Skeletal muscle cell (primary cell): ENCODE measurements at regions not wholly inside any gene's neighbourhood (a gene's known extent, or its start where the extent isn't known, plus 50 kb on each side); places are given as distances from the start of the nearest gene placed in this dataset.

Experiments
- DNase-seq: peaks from one replicate; pipeline ENCODE4 v3.0.0-alpha.2; 2010; ENCODE audit warnings: low read depth
- H3K4me3 ChIP-seq: 2 replicates; pipeline ENCODE4 v1.5.1; 2011; ENCODE audit warnings: low read depth, mild to moderate bottlenecking, control low read depth, low read length, moderate library complexity

DNA sequence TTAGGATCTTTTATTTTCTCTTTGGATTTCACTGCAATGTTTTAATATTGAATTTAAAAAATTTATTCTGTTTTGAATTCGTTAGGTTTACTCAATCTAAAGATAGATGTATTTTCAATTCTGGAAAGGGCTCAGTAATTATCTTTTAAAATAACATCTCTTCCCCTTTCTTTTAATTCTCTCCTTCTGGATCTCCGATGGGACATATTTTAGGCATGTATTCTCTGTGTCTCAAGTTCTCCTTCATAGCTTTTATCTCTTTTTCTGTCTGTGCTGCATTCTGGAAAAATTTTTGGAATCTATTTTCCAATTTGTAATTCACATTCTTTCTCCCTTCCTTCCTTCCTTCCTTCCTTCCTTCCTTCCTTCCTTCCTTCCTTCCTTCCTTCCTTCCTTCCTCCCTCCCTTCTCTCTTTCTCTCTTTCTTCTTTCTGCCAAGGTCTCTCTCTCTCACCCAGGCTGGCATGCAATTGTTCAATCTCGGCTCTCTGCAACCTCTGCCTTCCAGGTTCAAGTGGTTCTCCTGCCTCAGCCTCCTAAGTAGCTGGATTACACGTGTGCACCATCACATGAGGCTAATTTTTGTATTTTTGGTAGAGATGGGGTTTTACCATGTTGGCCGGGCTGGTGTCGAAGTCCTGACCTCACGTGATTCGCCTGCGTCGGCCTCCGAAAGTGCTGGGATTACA, 98.5 kb upstream of the CTTNBP2 start:
- H3K4me3 ChIP-seq, result no peak overlapping the region
- DNase-seq, result no peak

DNA sequence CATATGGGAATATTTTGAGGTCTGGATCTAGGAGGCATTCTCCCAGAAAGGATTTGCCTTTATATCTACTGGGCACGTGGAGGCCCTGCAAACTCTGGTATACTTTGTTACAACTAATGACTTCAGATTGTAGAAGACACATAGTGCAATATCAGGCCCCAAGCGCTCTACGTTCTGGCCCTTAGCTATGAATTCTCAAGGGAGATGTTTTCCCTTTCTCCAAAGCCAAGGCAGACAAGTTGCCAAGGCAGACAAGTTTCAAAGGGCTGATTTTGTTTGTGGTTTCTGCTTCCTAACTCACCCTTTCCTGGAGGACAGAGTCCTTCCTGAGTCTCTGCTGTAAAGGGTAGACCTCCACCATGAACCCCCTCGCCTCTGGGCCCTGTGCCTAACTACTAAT, 99.4 kb upstream of the CTTNBP2 start:
- no peak overlapping the region for H3K4me3 ChIP-seq
- DNase-seq, result no peak

DNA sequence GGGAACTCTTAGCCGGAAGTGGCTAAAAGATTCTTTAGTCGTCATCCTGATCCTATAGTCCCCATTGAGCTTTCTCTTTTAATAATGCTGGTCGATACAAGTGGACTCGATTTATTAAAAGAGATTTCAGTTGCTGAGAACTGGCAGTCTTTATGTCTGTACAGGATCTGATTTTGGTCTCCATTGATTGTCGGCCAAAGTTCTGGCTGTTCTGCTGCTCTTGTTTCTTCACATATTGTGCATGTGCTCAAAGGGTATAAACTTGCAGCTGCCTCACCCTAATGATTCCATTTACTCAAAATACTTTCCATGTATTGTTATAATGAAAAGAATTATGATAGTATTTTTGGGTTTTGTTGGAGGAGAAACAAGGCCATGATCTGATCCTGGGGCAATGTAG, 100.7 kb upstream of the CTTNBP2 start:
- H3K4me3 ChIP-seq, result no peak overlapping the region
- DNase-seq, result no peak

DNA sequence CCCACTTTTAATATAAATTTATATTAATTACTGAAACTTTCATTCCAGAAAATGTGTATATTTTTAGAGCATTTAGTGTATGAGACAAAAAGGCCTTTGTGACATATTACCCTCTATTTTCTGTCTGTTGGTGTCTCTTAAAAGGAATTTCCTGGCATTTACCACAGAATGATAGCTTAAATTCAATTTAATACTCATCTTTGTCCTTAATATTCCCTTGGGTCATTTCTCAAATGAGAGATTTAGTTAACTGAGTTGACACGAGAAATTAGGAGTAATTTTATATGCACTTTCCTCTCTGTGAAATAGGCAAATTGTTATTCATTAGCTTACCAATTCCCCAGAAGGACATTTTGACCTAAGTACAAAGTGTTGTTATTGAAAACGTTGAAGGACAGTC, 101.7 kb upstream of the CTTNBP2 start:
- DNase-seq, result no peak

DNA sequence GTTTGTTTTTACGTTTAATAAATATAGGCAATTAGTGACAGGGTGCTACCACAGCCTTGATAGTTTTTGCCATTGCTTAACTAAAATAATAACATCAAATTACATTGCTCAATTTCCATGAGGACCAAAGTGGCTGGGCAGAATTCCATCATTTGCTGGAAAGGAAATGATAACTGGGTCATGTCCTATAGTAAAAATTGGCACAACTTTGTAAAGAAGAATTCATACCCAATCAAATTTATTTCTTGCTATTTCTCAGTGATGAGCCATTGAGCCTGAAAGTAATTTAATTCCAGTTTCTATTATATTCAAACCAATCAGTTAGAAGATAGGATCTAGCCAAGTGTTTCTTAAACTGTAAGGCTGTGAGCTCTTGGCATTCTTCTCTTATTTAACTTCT, 102.2 kb upstream of the CTTNBP2 start:
- no peak overlapping the region for H3K4me3 ChIP-seq
- no peak for DNase-seq

More for the DNA sequence above, 101.7 kb upstream of the CTTNBP2 start:
- H3K4me3 ChIP-seq, result no peak overlapping the region

DNA sequence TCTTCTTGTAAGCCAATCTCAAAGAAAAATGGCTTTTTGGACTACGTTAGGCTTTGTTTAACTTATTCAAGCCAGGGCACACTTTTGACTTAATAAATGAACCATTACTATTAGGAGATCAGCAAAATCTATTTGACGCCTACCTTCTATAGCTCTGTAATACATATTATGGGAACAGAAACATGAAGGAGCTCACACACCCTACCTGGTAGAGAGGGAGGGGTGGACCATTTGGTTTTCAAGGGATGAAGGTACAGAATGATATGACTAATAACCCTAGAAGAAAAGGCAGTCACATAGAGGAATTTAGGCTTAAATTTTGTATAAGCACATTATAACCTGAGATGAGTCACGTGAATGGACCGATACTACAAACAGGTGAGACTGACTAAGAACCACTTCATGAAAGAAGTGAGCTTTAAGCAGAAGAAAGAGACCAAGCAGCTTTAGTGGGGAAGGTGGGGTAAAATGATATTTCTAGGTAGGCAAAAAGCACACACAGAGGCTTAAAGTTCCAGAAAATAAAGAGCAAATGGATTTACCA, 106.8 kb upstream of the CTTNBP2 start:
- DNase-seq, result no peak
- no peak overlapping the region for H3K4me3 ChIP-seq

DNA sequence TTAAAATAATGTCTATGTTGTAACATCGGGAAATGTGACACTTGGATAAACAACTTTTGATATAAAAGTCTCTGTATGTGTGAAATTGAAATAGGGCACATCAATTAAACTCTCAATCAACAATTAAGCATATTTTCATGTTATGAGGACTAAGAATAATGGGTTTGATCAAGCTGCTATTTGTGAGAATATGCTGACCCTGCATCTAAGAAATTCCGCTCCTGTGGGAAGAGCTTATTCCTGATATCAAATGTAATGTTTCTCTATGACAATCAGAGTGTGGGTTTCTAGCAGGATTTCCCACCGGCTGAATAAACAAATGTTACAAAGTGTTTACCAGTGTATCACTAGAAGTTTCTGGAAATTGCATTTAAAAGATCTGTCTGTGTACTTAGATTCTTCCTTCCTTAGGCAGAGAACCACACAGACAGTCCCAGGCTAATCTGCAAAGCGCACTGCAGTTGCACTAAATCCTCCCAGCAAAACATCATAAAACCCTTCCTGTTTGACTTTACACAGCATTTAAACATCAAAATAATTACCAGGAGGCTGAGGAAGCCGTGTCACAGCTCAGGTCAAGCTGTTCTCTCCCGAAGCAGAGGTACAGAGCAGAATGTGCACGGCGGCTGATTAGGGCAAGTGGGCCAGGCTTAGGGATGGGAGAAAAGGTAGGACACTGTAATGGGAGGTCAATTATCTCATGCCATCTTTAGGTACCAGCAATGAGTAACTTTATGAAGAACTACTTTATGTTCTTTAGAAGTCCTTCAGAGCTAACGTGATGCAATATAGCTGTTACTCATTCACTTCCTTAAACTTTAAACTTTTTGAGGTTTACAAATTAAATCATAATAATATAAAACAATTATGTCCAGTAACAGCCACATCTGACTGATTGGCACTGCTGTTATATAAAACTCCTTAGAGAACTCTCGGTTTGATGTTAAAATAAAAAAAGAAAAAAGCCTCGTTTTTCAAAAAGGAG, 109.1 kb upstream of the CTTNBP2 start:
- DNase-seq, result no peak
- H3K4me3 ChIP-seq, result no peak overlapping the region

DNA sequence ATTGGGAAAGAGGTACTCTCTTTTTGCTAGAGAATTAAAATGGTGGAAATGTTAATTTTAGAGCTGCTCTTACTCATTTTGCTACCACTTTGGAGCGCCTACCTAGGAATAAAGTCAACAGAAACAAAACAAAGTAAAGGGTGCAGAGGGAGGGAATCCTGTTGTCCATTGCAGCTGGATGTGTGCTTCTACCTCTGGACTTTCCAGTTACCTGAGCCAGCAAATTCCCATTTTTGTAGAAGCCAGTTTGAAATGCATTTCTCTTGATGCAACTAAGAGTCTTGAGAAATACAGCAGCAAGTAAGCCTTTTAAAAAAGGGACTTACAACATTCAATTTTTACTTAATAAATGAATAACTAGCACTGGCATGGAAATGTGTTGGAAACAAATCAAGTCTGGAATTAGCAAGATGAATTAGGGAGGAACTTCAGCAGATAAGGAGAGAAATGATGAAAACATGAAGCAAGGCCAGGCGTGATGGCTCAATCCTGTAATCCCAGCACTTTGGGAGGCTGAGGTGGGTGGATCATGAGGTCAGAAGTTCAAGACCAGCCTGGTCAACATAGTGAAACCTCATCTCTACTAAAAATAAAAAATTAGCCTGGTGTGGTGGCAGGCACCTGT, 113.5 kb upstream of the CTTNBP2 start:
- no peak for DNase-seq
- no peak overlapping the region for H3K4me3 ChIP-seq

DNA sequence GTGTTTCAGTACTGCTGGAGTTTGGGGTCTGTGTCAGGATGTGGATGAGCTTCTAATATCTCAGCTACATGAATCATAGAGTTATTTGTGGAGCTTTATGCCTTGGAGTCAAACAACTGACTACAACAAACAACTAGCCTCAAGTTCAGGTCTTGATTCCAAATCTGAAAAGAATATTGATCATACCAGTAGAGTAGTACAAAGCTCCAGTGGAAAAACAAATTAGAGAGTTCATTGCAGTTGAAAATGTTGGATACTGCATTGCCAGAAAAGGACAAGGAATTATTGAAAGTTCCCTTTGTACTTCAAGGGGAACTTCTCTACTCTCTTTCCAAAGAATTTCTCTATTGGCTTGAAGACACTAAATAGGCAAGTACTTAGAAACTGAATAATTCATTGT, 117.6 kb upstream of the CTTNBP2 start:
- no peak for DNase-seq
- no peak overlapping the region for H3K4me3 ChIP-seq

DNA sequence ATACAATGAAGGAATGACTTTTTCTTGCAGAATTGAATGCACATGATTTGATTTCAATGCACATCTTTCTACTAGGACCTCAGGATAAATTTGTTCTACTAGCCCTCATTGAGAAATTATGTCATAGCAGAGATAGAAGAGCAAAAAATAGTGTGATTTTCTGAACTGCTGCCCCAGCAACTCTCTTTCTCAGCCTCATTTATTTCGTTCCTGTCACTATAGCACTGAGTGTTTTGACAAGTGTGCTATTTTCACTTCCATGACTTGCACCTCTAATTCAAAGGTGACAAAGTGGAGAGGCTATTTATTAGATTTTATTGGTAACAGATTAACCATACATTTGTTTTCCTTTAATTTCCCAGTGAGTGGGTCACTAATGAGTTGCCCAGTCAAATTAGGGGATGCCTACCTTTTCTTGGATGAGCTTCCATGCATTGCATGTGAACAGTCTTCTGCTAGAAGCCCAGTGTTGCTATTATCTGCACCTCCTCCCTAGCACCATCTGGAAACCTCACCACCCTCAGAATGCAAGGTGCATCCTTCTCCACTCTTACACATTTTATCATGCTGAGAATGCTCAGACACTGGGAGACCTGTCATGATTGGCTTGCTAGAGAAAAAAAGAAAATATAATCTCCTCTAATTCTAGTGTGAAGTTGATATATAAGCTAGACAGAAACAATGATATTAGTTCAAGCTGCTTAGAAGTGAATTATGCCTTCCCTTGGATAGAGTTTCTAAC, 119.6 kb upstream of the CTTNBP2 start:
- no peak overlapping the region for H3K4me3 ChIP-seq
- no peak for DNase-seq

DNA sequence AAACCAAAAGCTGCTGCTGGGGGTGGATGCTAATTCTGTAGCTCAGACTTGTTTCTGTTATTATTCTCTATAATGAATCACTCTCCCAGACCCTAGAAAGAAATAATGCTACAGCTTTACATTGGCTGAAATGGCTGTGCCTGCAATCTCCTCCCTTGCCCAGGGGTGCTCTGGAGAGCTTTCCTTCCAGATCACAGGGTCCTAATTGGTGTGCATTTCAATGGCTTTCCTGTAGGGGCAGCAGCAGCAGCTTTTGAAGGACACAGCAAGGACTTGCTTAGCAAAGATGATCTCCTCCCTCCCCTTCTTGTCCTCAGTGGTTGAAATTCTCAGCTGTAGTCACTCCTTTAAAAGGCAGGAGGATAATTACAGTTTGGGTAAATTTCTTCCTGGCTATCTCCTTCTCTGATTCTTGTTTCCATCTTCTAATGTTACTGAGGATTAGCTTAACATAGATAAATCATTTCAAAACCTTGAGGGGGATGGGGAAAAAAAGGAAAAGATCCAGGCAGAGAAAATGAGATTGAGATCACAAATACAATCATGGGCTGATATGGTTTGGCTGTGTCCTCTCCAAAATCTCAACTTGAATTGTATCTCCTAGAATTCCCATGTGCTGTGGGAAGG, 120.2 kb upstream of the CTTNBP2 start:
- no peak for DNase-seq
- no peak overlapping the region for H3K4me3 ChIP-seq

DNA sequence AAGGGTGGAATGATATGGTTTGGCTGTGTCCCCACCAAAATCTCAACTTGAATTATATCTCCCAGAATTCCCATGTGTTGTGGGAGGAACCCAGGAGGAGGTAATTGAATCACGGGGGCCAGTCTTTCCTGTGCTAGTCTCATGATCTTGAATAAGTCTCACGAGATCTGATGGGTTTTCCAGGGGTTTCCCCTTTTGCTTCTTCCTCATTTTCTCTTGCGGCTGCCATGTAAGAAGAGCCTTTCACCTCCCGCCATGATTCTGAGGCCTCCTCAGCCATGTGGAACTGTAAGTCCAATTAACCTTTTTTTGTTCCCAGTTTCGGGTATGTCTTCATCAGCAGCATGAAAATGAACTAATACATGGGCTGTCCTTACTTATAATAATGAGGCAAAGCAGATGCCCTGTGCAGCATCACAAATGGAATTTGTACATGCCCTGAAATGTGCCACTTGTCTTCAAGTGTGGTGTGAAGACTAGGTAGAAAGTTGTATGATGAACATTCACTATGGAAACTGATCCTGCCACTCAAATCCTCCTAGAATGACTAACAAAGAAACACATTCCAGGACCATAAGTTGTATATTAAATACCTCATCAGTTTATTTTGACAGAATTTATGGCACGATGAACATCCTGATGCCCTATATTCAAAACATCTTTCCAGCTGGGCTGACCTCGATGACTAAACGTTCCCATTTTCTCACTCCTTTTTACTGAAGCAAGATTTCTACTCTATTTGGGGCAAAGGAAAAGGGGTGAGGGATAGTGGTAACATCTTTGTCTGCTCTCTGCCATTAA, 122.8 kb upstream of the CTTNBP2 start:
- H3K4me3 ChIP-seq, result no peak overlapping the region
- DNase-seq, result no peak

DNA sequence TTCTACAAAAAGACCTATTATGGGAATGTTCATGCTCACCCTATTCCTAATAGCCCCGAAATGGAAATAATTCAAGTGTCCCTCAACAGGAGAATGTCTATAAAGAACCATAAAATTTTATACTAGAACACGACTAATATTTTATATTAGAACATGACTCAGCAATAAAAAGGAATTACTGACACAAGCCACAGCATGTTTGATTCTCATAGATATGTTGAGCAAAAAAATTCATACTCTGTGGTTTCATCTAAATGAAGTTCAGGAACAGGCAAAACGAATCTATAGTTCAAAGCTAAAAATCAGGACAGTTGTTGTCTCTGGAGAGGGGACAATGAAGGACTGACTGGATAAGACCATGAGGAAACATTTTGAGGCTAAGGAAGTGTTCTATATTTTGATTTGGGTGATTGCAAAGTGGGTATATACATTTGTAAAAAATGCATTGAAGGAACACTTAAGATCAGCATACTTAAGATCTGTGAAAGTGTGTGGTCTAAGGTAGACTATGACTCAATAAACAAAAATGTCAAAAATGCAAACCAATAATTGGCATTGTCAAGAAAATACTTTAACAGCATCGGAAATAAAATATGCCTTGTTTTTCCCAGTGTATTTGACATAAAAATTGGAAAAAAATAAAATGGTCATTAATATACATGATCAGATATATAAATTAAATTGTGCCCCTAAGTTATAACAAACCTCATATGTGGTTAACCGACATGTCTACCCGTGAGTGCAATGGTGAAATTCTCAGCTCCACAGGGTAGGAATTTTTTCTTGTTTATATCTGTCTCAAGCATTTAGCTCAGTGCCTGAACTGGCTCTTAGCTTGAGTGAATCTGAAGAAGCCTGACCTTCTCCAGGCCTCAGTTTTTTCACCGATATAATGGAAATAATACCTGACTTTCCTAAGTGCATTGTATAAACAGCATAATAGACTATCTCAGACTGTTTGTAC, 124.9 kb upstream of the CTTNBP2 start:
- H3K4me3 ChIP-seq, result no peak overlapping the region
- no peak for DNase-seq

DNA sequence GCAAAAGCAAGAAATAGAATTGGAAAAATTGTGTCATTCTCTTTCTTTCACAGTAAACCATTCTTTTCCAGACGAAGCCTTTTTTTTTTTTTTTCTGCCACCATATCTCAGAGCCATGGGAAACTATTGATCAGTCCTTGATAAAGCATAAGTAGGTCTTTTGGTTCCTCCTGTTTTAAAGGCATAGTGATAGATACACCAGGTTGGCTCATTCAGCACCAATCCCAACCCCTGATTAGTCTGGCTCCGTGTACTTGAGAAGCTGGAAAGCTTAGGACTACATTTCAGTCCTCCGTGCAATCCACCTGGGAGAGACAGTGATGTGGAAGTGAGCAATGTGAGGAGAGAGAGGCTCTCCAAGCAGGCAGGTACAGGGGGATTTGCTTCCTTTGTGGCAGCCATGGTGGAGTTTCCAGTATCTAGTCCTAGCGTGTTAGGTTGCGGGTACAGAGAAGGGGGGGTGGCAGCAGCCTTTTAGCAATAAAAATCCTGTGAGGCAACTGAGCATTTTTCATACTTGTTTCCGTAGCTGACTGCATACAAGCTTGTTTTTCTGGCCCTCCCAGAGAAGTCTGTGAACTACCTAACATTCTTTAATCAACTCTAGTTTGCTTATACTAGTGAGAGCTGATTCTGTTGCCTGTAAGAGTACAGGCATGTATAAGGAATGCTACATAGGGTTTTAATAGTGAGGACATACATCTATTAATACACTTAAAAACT, 127.4 kb upstream of the CTTNBP2 start:
- H3K4me3 ChIP-seq, result no peak overlapping the region
- no peak for DNase-seq

DNA sequence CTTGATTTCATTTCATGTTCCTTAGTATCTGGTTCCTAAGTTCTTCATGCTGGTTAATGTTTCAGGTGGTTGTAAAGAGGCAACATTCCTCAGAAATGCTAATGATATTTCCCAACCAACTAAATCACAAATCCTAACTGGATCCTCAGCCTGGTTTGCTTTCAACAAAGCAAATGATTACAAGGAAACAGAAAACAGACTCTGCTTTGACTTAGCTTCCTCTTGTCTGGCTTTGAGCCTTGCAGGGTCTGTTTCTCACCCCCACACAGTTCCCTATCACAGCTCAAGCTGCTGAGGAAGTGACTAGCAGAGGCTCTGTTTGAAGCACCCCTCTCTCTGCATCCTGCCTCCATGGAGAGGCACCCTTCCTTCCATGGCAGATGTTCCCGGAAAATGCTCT, 130.2 kb upstream of the CTTNBP2 start:
- no peak for DNase-seq
- H3K4me3 ChIP-seq, result no peak overlapping the region

DNA sequence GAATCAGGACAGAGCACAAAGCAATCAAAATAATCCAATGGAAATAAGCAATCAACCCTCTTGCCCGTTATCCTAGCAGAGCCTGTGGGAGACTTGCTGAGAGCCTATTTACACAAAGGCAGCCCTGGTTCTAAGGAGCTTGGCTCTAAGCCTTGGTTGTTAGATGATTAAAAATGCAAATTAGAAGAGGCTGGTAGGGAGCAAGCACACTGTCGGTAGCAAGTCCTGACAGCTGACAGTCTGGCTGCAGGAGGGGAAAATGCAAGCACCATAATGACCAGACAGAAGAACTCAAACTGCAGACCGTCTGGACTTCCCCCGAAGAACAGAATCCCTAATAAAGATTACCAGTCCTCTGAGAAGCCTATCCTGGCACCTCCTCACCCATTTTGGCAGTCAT, 131.8 kb upstream of the CTTNBP2 start:
- no peak for DNase-seq
- H3K4me3 ChIP-seq, result no peak overlapping the region

DNA sequence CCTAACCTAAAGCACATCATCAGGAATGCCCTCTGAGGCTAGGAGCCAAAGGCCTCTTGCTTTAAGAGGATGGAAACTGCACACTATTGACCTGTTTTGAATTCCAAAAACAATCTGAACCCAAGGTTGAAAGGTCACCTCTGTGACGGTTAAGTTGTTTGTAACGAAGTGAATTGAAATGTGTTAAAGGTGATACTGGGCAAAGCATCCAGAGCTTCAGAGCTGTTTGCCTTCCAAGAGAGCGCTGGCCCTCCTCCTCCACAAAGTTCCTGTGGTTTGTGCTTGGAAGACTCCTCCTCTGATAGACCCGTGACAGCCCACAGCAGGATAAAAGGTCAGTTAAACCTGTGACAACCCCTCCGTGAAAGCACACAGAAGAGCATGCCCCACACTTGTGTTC, 133.7 kb upstream of the CTTNBP2 start:
- no peak overlapping the region for H3K4me3 ChIP-seq
- DNase-seq, result no peak
